ENCODE measurements at regions not wholly inside any gene's neighbourhood (a gene's known extent, or its start where the extent isn't known, plus 50 kb on each side); places are given as distances from the start of the nearest gene placed in this dataset.

- Histone ChIP-seq H3K9me3 (ENCODE audit: control insufficient read depth, insufficient read depth, low read length) (no peaks in the 10 kb centered on the region), H3K27me3 (ENCODE audit: control insufficient read depth, insufficient read depth, low read length) (no peaks in the 10 kb centered on the region), H3K9ac (ENCODE audit: low read depth, low read length) (no peak overlapping the region), H3K4me3 (ENCODE audit: low read depth, low read length) (no peak overlapping the region), H3K27ac (ENCODE audit: low read depth, low read length) (no peak overlapping the region), H3K36me3 (ENCODE audit: control insufficient read depth, insufficient read depth, low read length) (no peaks in the 10 kb centered on the region), H3K4me1 (ENCODE audit: control insufficient read depth, insufficient read depth, low read length) (no peaks in the 10 kb centered on the region)
Observed at GRCh38 chr3:24725514-24726255, 231.0 kb upstream of the THRB start.

DNA sequence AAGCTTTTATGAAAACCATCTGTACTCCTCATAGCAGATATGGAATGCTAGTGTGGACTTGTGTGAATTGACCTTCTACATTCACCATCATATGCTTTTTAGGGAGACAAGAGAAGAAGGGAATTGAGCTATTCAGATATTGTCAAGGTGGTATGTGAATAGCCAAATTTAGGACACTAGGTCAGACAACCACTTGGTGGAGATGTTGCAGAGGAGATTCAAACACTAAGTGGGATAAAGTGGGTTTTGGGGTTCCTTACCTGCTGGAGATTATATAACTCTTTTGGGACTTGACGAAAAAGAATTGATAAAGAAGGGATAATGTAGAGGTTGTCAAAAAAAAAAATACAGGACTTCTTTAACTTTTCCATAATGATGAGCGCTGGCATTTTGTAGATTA, 231.8 kb upstream of the THRB start:
- H3K27ac ChIP-seq (ENCODE audit: low read depth, low read length) = no peak overlapping the region
- no peak overlapping the region for H3K4me3 ChIP-seq (ENCODE audit: low read depth, low read length)
- H3K4me1 ChIP-seq (ENCODE audit: control insufficient read depth, insufficient read depth, low read length) = no peaks in the 10 kb centered on the region
- no peaks in the 10 kb centered on the region for H3K27me3 ChIP-seq (ENCODE audit: control insufficient read depth, insufficient read depth, low read length)
- H3K9me3 ChIP-seq (ENCODE audit: control insufficient read depth, insufficient read depth, low read length) = no peaks in the 10 kb centered on the region
- no peaks in the 10 kb centered on the region for H3K36me3 ChIP-seq (ENCODE audit: control insufficient read depth, insufficient read depth, low read length)
- no peak overlapping the region for H3K9ac ChIP-seq (ENCODE audit: low read depth, low read length)

DNA sequence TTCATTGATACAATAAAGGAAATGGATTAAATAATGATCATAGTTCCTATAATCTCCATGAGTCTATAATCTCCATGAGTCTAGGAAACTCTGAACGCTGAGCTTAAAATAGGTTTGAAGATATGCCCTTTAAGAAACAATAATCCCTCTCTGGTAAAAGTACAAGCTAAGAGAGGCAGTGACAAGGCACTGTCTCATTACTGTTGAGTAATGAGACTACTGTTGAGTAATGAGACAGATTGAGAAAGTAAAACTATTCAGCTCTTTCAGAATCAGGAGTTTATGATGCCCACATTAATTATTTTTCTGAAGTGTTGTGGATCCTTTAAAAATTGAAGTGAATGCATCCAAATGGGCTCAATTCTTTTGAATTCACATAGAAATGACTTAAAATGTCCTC, 235.5 kb upstream of the THRB start:
- Histone ChIP-seq H3K9ac (ENCODE audit: low read depth, low read length) (no peak overlapping the region), H3K4me3 (ENCODE audit: low read depth, low read length) (no peak overlapping the region), H3K4me1 (ENCODE audit: control insufficient read depth, insufficient read depth, low read length) (no peaks in the 10 kb centered on the region), H3K27ac (ENCODE audit: low read depth, low read length) (no peak overlapping the region), H3K9me3 (ENCODE audit: control insufficient read depth, insufficient read depth, low read length) (no peaks in the 10 kb centered on the region), H3K36me3 (ENCODE audit: control insufficient read depth, insufficient read depth, low read length) (no peaks in the 10 kb centered on the region), H3K27me3 (ENCODE audit: control insufficient read depth, insufficient read depth, low read length) (no peaks in the 10 kb centered on the region)

DNA sequence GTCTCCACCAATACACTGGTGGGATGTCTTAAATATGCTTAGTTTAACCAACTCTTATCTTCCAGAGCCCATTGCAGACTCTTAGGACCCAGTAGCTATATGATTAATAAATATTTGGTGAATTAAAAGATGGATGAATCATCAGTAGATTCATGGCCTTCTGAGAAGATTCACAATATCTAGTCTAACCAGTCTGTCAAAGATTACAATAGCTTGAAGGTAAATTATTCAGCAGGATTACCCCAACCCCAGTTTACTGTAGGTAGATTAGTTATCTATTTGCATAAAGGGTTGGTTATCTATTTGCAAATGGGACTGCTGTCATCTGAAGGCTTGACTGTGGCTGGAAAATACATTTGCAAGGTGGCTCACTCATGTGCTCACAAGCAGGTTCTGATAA, 239.4 kb upstream of the THRB start:
- Histone ChIP-seq H3K9ac (ENCODE audit: low read depth, low read length) (no peak overlapping the region), H3K36me3 (ENCODE audit: control insufficient read depth, insufficient read depth, low read length) (no peaks in the 10 kb centered on the region), H3K9me3 (ENCODE audit: control insufficient read depth, insufficient read depth, low read length) (no peaks in the 10 kb centered on the region), H3K27me3 (ENCODE audit: control insufficient read depth, insufficient read depth, low read length) (no peaks in the 10 kb centered on the region), H3K4me3 (ENCODE audit: low read depth, low read length) (no peak overlapping the region), H3K4me1 (ENCODE audit: control insufficient read depth, insufficient read depth, low read length) (no peaks in the 10 kb centered on the region), H3K27ac (ENCODE audit: low read depth, low read length) (no peak overlapping the region)

DNA sequence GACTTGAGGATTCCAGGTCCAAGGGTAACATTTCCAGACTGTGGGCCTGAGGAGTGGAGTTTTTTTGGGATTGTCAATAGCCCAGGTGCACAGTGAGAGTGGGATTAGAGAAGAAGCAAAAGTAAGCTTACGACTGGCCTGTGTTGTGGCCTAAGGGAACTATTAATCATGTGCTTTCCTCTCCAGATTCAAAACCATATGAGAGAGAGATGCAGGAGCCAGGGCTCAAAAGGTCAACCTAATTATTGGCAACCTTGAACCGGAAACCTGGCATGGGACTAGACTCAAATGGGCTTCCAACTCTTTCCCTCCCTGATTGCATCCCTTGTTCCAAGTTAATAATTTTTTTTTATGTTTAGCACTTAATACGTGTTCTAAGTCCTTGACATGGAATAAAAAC, 242.1 kb upstream of the THRB start:
- Histone ChIP-seq H3K9me3 (ENCODE audit: control insufficient read depth, insufficient read depth, low read length) (no peaks in the 10 kb centered on the region), H3K36me3 (ENCODE audit: control insufficient read depth, insufficient read depth, low read length) (no peaks in the 10 kb centered on the region), H3K4me1 (ENCODE audit: control insufficient read depth, insufficient read depth, low read length) (peaks cover 11% of the 10 kb centered on the region), H3K9ac (ENCODE audit: low read depth, low read length) (no peak overlapping the region), H3K4me3 (ENCODE audit: low read depth, low read length) (no peak overlapping the region), H3K27ac (ENCODE audit: low read depth, low read length) (no peak overlapping the region), H3K27me3 (ENCODE audit: control insufficient read depth, insufficient read depth, low read length) (no peaks in the 10 kb centered on the region)

GRCh38 chr3:24740326-24740725, 245.7 kb upstream of the THRB start:
- H3K9ac ChIP-seq (ENCODE audit: low read depth, low read length) = no peak overlapping the region
- no peak overlapping the region for H3K4me3 ChIP-seq (ENCODE audit: low read depth, low read length)
- no peak overlapping the region for H3K27ac ChIP-seq (ENCODE audit: low read depth, low read length)
- no peaks in the 10 kb centered on the region for H3K36me3 ChIP-seq (ENCODE audit: control insufficient read depth, insufficient read depth, low read length)
- no peaks in the 10 kb centered on the region for H3K9me3 ChIP-seq (ENCODE audit: control insufficient read depth, insufficient read depth, low read length)
- peaks cover 11% of the 10 kb centered on the region for H3K4me1 ChIP-seq (ENCODE audit: control insufficient read depth, insufficient read depth, low read length)
- H3K27me3 ChIP-seq (ENCODE audit: control insufficient read depth, insufficient read depth, low read length) = no peaks in the 10 kb centered on the region

GRCh38 chr3:24741506-24741905, 246.9 kb upstream of the THRB start:
- Histone ChIP-seq H3K36me3 (ENCODE audit: control insufficient read depth, insufficient read depth, low read length) (no peaks in the 10 kb centered on the region), H3K9me3 (ENCODE audit: control insufficient read depth, insufficient read depth, low read length) (no peaks in the 10 kb centered on the region), H3K27ac (ENCODE audit: low read depth, low read length) (no peak overlapping the region), H3K9ac (ENCODE audit: low read depth, low read length) (no peak overlapping the region), H3K4me1 (ENCODE audit: control insufficient read depth, insufficient read depth, low read length) (peaks cover 11% of the 10 kb centered on the region), H3K27me3 (ENCODE audit: control insufficient read depth, insufficient read depth, low read length) (no peaks in the 10 kb centered on the region), H3K4me3 (ENCODE audit: low read depth, low read length) (no peak overlapping the region)

DNA sequence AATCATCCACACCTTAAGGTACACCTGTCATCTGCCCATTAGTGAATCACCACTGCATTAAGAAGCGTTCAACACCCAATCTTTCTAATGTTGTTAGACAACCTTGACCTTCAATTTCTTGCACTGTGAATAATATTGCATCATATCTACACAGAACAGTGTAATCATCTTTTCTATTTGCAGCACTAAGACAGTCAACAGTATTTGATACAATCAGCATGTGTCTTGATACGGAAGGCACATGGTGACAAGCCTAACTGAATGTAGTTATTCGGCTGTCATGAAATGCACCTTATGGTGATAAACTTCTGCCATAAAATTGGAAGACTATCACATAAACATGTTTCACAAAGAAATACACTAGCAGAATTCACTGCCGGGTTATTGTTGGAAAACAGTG, 253.9 kb upstream of the THRB start:
- Histone ChIP-seq H3K27me3 (ENCODE audit: control insufficient read depth, insufficient read depth, low read length) (no peaks in the 10 kb centered on the region), H3K4me1 (ENCODE audit: control insufficient read depth, insufficient read depth, low read length) (no peaks in the 10 kb centered on the region), H3K36me3 (ENCODE audit: control insufficient read depth, insufficient read depth, low read length) (no peaks in the 10 kb centered on the region), H3K27ac (ENCODE audit: low read depth, low read length) (no peak overlapping the region), H3K9me3 (ENCODE audit: control insufficient read depth, insufficient read depth, low read length) (no peaks in the 10 kb centered on the region), H3K4me3 (ENCODE audit: low read depth, low read length) (no peak overlapping the region), H3K9ac (ENCODE audit: low read depth, low read length) (no peak overlapping the region)

GRCh38 chr3:24751020-24751419, 256.4 kb upstream of the THRB start:
- no peak overlapping the region for H3K9ac ChIP-seq (ENCODE audit: low read depth, low read length)
- H3K4me3 ChIP-seq (ENCODE audit: low read depth, low read length) = no peak overlapping the region
- H3K27me3 ChIP-seq (ENCODE audit: control insufficient read depth, insufficient read depth, low read length) = no peaks in the 10 kb centered on the region
- H3K4me1 ChIP-seq (ENCODE audit: control insufficient read depth, insufficient read depth, low read length) = no peaks in the 10 kb centered on the region
- no peak overlapping the region for H3K27ac ChIP-seq (ENCODE audit: low read depth, low read length)
- H3K9me3 ChIP-seq (ENCODE audit: control insufficient read depth, insufficient read depth, low read length) = no peaks in the 10 kb centered on the region
- no peaks in the 10 kb centered on the region for H3K36me3 ChIP-seq (ENCODE audit: control insufficient read depth, insufficient read depth, low read length)

DNA sequence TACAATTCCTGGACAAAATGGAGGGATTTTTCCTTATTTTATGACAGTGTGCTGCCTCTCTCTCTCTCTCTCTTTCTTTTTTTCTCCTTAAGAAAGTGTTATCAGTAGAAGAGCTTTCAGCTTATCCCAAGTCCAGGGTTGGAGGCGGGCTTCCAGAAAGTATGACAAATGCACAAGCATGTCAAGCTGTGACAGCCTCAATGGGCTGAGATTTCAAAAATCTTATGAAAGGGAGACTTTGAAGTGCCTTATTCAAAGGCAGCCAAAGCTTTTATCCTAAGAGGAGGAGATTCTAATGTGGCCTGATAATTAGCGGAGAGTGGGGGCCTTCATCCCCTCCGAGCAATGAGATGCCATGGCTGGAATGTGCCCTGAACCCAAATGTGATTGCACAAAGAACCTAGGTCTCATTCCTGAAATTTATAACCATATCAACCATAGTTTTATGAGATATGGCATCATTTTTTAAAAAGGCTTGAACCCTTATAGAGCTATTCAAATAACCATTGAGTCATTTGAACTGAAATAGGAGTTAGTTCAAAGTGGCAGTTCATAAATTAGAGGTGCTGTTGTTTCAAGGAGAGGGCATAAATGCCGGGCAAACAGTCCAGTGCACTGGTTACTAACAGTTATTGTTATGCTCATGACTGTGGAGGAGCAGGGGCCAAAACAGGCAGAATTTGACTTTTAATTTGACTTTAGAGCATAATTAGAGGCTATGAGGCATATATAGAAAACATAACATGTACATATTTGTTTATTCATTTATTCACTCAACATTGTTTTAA, 261.6 kb upstream of the THRB start:
- H3K9me3 ChIP-seq (ENCODE audit: control insufficient read depth, insufficient read depth, low read length) = no peaks in the 10 kb centered on the region
- no peak overlapping the region for H3K9ac ChIP-seq (ENCODE audit: low read depth, low read length)
- H3K27ac ChIP-seq (ENCODE audit: low read depth, low read length) = no peak overlapping the region
- no peaks in the 10 kb centered on the region for H3K36me3 ChIP-seq (ENCODE audit: control insufficient read depth, insufficient read depth, low read length)
- no peaks in the 10 kb centered on the region for H3K27me3 ChIP-seq (ENCODE audit: control insufficient read depth, insufficient read depth, low read length)
- H3K4me3 ChIP-seq (ENCODE audit: low read depth, low read length) = no peak overlapping the region
- no peaks in the 10 kb centered on the region for H3K4me1 ChIP-seq (ENCODE audit: control insufficient read depth, insufficient read depth, low read length)

DNA sequence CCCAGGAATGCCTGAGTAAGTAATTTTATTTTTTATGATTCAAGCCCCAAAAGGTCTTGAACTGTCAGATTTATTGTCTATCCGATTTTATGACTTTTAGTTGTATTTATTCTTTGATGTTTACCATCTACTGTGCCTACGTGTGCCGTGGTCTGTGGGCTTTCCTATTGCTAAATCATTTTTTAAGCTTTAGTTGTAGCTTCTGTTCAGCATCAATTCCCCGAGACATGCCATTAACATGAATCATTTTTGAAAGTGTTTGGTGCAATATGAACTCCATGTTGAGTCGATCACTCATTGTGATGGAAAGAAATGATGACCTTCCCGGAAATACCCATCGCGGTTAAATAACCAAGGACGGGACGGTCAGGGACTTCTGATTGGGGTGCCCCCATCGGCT, 268.7 kb upstream of the THRB start:
- Histone ChIP-seq H3K27ac (ENCODE audit: low read depth, low read length) (no peak overlapping the region), H3K27me3 (ENCODE audit: control insufficient read depth, insufficient read depth, low read length) (no peaks in the 10 kb centered on the region), H3K4me3 (ENCODE audit: low read depth, low read length) (no peak overlapping the region), H3K4me1 (ENCODE audit: control insufficient read depth, insufficient read depth, low read length) (no peaks in the 10 kb centered on the region), H3K36me3 (ENCODE audit: control insufficient read depth, insufficient read depth, low read length) (no peaks in the 10 kb centered on the region), H3K9ac (ENCODE audit: low read depth, low read length) (no peak overlapping the region), H3K9me3 (ENCODE audit: control insufficient read depth, insufficient read depth, low read length) (no peaks in the 10 kb centered on the region)
